GM23248 (cell line): ENCODE measurements at regions not wholly inside any gene's neighbourhood (a gene's known extent, or its start where the extent isn't known, plus 50 kb on each side); places are given as distances from the start of the nearest gene placed in this dataset.

Experiments used
- EZH2 ChIP-seq: fragments of 200-600 bp; sonication (generic); IDR thresholded peaks from 2 replicates; pipeline ENCODE4 v1.6.1; 2018; ENCODE audit warnings: antibody characterized with exemption, mild to moderate bottlenecking; ENCODE audit not compliant: insufficient read depth, poor library complexity, severe bottlenecking
- EZH2phosphoT487 ChIP-seq: fragments of 200-600 bp; sonication (generic); IDR thresholded peaks from 2 replicates; pipeline ENCODE4 v1.6.1; 2018; ENCODE audit warnings: antibody characterized with exemption, moderate library complexity, mild to moderate bottlenecking, low read depth; ENCODE audit not compliant: insufficient read depth

GRCh38 chr3:165624761-165625160, 212.5 kb downstream of the BCHE start:
- no peak for TF ChIP-seq EZH2
- TF ChIP-seq EZH2phosphoT487: no peak
